ENCODE measurements at regions not wholly inside any gene's neighbourhood (a gene's known extent, or its start where the extent isn't known, plus 50 kb on each side); places are given as distances from the start of the nearest gene placed in this dataset.
"Not testable (repeated sequence)": the region's sequence is repeated elsewhere in the genome, so short reads cannot be mapped to it uniquely, and the experiment has no call there.

- no peak for TF ChIP-seq CTCF (IDR thresholded peaks at IDR 0.05; ENCODE audit: insufficient read depth, missing control alignments)
- DNase-seq (ENCODE audit: insufficient read length, low spot score) (no peak), FAIRE-seq (no peak)
Observed at GRCh38 chr3:14031271-14031670, 93.4 kb downstream of the CHCHD4 start.

GRCh38 chr3:14029390-14029995 lies 95.2 kb downstream of the CHCHD4 start:
- not testable (repeated sequence) for FAIRE-seq; DNase-seq (ENCODE audit: insufficient read length, low spot score)

GRCh38 chr3:14028122-14028521 lies 96.5 kb downstream of the CHCHD4 start:
- DNase-seq (ENCODE audit: insufficient read length, low spot score); FAIRE-seq: not testable (repeated sequence)

- no peak for DNase-seq (ENCODE audit: insufficient read length, low spot score)
- TF ChIP-seq CTCF (IDR thresholded peaks at IDR 0.05; ENCODE audit: insufficient read depth, missing control alignments), result no peak
- FAIRE-seq, result no peak
Observed at GRCh38 chr3:14019459-14019858, 105.2 kb downstream of the CHCHD4 start.

GRCh38 chr3:14016900-14017475 lies 107.7 kb downstream of the CHCHD4 start:
- DNase-seq (ENCODE audit: insufficient read length, low spot score), result no peak
- no peak for FAIRE-seq

GRCh38 chr3:14007006-14007405 lies 117.7 kb downstream of the CHCHD4 start:
- FAIRE-seq (no peak), DNase-seq (ENCODE audit: insufficient read length, low spot score) (no peak)
- no peak for TF ChIP-seq CTCF (IDR thresholded peaks at IDR 0.05; ENCODE audit: insufficient read depth, missing control alignments)

More at GRCh38 chr3:14016900-14017475, 107.7 kb downstream of the CHCHD4 start:
- no peak for TF ChIP-seq CTCF (IDR thresholded peaks at IDR 0.05; ENCODE audit: insufficient read depth, missing control alignments)

- FAIRE-seq (no peak), DNase-seq (ENCODE audit: insufficient read length, low spot score) (no peak)
- TF ChIP-seq CTCF (IDR thresholded peaks at IDR 0.05; ENCODE audit: insufficient read depth, missing control alignments), result no peak
Observed at GRCh38 chr3:14001136-14001535, 121.3 kb upstream of the WNT7A start.

- no peak for FAIRE-seq
- no peak for TF ChIP-seq CTCF (IDR thresholded peaks at IDR 0.05; ENCODE audit: insufficient read depth, missing control alignments)
- no peak for DNase-seq (ENCODE audit: insufficient read length, low spot score)
Observed at GRCh38 chr3:14000556-14000955, 120.7 kb upstream of the WNT7A start.
